Stimulated activated memory B cell treated with anti-CD40 and anti-IgM and Interleukin-4, amounts not matched to agents 10 μg/mL and 1 μg/mL and 100 μg/mL, for 72 hours (primary cell): ENCODE measurements at regions not wholly inside any gene's neighbourhood (a gene's known extent, or its start where the extent isn't known, plus 50 kb on each side); places are given as distances from the start of the nearest gene placed in this dataset.
"Not testable (repeated sequence)": the region's sequence is repeated elsewhere in the genome, so short reads cannot be mapped to it uniquely, and the experiment has no call there.

Source experiments
- ATAC-seq: fragments of 150-1000 bp; cut with Tn5 transposase; 2 replicates; pipeline ENCODE4 v1.10.0; 2021
- H3K27ac Mint-ChIP-seq: one replicate; pipeline ENCODE4 v1.8.0; 2022; ENCODE audit warnings: mild to moderate bottlenecking, mixed read lengths
- H3K27me3 Mint-ChIP-seq: one replicate; pipeline ENCODE4 v1.8.0; 2022; ENCODE audit warnings: mixed read lengths
- H3K36me3 Mint-ChIP-seq: one replicate; pipeline ENCODE4 v1.8.0; 2022; ENCODE audit warnings: mixed read lengths
- H3K4me1 Mint-ChIP-seq: one replicate; pipeline ENCODE4 v1.8.0; 2022; ENCODE audit warnings: mixed read lengths
- H3K4me3 Mint-ChIP-seq: one replicate; pipeline ENCODE4 v1.8.0; 2022; ENCODE audit warnings: mild to moderate bottlenecking, moderate library complexity, mixed read lengths
- H3K9me3 Mint-ChIP-seq: one replicate; pipeline ENCODE4 v1.8.0; 2022; ENCODE audit warnings: mixed read lengths

DNA sequence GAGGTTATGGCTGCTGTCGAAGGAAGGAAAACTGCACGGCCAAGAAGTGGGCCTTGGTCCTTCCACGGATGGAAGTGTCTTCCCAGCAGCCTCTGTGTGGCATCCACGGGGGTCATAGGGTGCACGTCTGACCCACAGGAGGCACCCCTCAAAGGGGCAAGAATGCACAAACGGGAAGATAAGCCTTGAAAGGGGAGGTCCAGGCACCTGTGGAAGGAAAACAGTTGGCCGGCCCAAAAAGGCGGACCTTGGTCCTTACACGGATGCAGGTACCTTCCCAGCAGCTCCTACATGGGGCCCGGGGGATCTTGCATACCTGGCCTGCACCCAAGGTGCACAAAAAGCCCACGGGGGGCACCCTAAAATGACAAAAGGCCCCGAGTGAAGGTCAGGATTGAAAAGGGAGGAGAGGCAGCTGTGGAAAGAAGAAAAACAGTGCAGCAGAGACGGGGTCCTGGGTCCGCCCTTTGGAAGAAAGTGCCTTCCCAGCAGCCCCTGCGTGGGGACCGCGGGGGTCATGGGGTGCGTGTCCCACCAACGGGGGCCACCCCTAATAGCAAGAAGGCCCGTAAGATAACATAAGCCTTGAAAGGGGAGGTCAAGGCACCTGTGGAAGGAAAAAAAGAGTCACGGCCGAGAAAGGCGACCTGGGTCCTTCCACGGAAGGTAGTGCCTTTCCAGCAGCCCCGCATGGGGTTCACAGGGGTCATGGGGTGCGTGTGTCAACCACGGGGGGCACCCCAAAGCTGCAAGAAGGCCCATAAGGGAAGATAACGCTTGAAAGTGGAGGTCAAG, 276.1 kb downstream of the ALG10 start:
- no peak for ATAC-seq
- H3K4me1 Mint-ChIP-seq: no peaks in the 10 kb centered on the region
- H3K27ac Mint-ChIP-seq: no peak overlapping the region
- peaks cover 24% of the 10 kb centered on the region for H3K9me3 Mint-ChIP-seq
- no peak overlapping the region for H3K4me3 Mint-ChIP-seq
- no peaks in the 10 kb centered on the region for H3K27me3 Mint-ChIP-seq
- H3K36me3 Mint-ChIP-seq: no peaks in the 10 kb centered on the region

DNA sequence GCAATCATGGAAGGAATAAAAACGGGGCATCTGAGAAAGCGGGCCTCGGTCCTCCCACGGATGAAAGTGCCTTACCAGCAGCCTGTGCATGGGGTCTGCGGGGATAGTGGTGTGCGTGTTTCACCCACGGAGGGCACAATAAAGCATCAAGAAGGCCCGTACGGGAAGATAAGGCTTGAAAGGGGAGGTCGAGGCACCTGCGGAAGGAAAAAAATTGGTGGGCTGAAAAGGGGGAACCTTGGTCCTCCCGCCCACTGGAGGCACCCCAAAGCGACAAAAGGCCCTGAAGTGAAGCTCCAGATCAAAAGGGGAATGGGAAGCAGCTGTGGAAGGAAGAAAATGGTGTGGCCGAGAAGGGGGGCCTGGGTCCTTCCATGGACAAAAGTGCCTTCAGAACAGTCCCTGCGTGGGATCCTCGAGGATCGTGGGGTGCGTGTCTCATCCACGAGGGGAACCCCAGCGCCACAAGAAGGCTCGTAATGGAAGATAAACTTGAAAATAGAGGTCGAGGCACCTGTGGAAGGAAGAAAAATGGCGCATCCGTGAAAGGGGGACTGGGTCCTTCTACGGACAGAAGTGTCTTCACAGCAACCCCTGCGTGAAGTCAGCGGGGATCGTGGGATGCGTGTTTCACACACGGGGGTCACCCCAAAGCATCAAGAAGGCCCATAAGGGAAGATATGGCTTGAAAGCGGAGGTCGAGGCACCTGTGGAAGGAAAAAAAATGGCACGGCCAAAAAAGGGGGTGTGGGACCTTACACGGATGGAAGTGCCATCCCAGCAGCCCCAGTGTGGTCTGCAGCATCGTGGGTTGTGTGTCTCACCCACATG, 276.9 kb downstream of the ALG10 start:
- Mint-ChIP-seq H3K27ac (no peak overlapping the region), H3K36me3 (no peaks in the 10 kb centered on the region), H3K4me3 (no peak overlapping the region), H3K9me3 (peaks cover 30% of the 10 kb centered on the region), H3K4me1 (no peaks in the 10 kb centered on the region), H3K27me3 (no peaks in the 10 kb centered on the region)
- no peak for ATAC-seq

DNA sequence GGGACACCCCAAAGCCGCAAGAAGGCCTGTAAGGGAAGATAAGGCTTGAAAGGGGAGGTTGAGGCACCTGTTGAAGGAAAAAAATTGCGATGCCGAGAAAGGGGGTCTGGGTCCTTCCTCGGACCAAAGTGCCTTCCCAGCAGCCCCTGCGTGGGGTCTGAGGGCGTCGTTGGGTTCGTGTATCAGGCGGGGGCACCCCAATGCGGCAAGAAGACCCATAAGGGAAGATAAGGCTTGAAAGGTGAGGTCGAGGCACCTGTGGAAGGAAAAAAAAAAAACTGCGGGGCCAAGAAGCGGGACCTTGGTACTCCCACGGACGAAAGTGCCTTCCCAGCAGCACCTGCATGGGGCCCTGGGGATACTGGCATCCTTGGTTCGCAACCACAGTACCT, 277.5 kb downstream of the ALG10 start:
- no peak for ATAC-seq
- H3K9me3 Mint-ChIP-seq: peaks cover 33% of the 10 kb centered on the region
- H3K4me1 Mint-ChIP-seq: no peaks in the 10 kb centered on the region
- H3K4me3 Mint-ChIP-seq: no peak overlapping the region
- H3K27ac Mint-ChIP-seq: no peak overlapping the region
- no peaks in the 10 kb centered on the region for H3K36me3 Mint-ChIP-seq
- H3K27me3 Mint-ChIP-seq: no peaks in the 10 kb centered on the region

DNA sequence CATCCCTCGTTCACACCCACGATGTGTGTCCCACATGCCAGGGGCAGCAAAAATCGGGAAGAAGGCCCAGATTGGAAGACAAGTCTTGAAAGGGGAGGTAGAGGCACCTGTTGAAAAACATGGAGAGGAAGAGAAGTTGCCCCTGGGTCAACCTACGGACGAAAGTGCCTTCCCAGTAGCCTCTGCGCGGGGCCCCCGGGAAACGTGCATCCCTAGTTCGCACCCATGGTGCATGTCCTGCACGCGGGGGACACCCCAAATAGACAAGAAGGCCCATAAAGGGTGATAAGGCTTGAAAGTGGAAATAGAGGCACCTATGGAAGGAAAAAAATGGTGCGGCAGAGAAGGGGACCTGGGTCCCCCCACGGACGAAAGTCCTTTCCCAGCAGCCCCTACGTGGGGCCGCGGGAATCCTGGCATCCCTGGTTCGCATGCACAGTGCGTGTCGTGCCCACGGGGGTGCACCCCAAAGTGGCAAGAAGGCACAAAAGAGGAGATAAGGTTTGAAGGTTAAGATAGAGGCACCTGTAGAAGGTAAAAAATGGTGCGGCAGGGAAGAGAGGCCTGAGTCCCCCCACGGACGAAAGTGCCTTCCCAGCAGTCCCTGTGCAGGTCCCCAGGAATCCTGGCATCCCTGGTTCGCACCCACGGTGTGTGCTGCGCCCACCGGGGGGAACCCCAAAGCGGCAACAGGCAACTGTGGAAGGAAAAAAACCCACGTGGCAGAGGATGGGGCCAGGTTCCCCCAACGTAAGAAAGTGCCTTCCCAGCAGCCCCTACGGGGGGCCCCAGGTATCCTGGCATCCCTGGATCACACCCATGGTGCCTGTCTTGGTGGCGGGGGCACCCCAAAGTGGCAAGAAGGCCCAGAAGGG, 278.3 kb downstream of the ALG10 start:
- Mint-ChIP-seq H3K9me3 (peaks cover 41% of the 10 kb centered on the region), H3K4me3 (no peak overlapping the region), H3K4me1 (no peaks in the 10 kb centered on the region), H3K27ac (no peak overlapping the region), H3K36me3 (no peaks in the 10 kb centered on the region), H3K27me3 (no peaks in the 10 kb centered on the region)
- ATAC-seq: no peak

DNA sequence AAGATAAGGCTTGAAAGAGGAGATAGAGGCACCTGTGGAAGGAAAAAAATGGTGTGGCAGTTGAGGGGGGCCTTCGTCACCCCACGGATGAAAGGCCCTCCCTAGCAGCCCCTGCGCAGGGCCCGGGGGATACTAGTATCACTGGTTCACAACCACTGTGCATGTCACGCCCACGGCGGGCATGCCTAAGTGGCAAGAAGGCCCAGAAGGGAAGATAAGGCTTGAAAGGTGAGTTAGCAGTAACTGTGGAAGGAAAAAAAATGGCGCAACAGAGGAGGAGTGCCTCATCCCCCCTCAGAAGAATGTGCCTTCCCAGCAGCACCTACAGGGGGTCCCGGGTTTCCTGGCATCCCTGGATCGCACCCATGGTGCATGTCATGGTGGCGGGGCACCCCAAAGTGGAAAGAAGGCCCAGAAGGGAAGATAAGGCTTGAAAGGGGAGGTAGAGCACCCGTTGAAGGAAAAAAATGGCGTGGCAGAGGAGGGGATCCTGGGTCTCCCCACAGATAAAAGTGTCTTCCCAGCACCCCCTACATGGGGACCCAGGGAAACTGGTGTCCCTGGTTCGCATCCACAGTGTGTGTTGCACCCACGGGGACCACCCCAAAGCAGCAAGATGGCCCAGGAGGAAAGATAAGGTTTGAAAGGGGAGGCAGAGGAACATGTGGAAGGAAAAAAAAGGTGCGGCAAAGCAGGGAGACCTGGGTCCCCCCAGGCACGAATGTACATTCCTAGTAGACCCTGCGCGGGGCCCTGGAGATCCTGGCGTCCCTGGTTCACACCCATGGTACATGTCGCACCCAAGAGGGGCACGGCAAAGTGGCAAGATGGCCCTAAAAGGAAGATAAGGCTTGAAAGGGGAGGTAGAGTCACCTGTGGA, 279.2 kb downstream of the ALG10 start:
- H3K4me3 Mint-ChIP-seq: no peak overlapping the region
- H3K27me3 Mint-ChIP-seq: no peaks in the 10 kb centered on the region
- peaks cover 44% of the 10 kb centered on the region for H3K9me3 Mint-ChIP-seq
- no peaks in the 10 kb centered on the region for H3K4me1 Mint-ChIP-seq
- no peaks in the 10 kb centered on the region for H3K36me3 Mint-ChIP-seq
- H3K27ac Mint-ChIP-seq: no peak overlapping the region
- no peak for ATAC-seq

DNA sequence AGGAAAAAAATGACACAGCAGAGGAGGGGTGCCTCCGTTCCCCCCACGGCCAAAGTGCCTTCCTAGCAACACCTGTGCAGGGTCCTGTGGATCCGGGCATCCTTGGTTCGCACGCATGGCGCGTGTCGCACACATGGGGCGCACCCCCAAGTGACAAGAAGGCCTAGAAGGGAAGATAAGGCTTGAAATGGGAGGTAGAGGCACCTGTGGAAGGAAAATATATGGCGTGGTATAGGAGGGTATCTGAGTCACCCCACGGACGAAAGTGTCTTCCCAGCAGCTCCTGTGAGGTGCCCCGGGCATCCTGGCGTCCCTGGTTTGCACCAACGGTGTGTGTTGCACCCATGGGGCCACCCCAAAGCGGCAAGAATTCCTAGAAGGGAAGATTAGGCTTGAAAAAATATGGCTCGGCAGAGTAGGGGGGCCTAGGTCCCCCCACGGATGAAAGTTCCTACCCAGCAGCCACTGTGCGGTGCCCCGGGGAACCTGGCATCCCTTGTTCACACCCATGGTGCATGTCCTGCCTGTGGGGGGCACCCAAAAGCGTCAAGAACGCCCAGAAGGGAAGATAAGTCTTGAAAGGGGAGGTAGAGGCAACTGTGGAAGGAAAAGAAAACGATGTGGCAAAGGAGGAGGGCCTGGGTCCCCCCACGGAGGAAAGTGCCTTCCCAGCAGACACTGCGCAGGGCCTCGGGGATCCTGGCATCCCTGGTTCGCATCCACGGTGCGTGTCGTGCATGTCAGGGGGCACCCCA, 280.0 kb downstream of the ALG10 start:
- Mint-ChIP-seq H3K27ac (no peak overlapping the region), H3K4me3 (no peak overlapping the region), H3K9me3 (peaks cover 44% of the 10 kb centered on the region), H3K4me1 (no peaks in the 10 kb centered on the region), H3K36me3 (no peaks in the 10 kb centered on the region), H3K27me3 (no peaks in the 10 kb centered on the region)
- ATAC-seq: no peak

DNA sequence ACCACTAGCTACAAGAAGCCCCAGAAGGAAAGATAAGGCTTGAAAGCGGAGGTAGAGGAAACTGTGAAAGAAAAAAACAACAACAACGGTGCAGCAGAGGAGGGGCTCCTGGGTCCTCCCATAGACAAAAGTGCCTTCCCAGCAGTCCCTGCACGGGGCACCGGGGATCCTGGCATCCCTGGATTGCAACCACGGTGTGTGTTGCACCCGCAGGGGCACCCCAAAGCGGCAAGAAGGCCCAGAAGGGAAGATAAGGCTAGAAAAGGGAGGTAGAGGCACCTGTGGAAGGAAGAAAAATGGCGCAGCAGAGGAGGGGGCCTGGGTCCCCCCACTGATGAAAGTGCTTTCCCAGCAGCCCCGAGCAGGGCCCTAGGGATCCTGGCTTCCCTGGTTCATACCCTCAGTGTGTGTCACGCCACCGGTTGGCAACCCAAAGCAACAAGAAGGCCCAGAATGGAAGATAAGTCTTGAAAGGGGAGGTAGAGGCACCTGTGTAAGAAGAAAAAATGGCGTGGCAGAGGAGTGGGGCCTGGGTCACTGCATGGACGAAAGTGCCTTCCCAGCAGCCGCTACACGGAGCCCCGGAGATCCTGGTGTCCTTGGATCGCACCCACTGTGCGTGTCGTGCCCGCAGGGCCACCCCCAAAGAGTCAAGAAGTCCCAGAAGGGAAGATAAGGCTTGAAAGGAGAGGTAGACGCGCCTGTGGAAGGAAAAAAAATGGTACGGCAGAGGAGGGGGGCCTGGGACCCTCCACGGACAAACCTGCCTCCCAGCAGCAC, 281.0 kb downstream of the ALG10 start:
- Mint-ChIP-seq H3K27ac (no peak overlapping the region), H3K9me3 (peaks cover 52% of the 10 kb centered on the region), H3K36me3 (no peaks in the 10 kb centered on the region)

DNA sequence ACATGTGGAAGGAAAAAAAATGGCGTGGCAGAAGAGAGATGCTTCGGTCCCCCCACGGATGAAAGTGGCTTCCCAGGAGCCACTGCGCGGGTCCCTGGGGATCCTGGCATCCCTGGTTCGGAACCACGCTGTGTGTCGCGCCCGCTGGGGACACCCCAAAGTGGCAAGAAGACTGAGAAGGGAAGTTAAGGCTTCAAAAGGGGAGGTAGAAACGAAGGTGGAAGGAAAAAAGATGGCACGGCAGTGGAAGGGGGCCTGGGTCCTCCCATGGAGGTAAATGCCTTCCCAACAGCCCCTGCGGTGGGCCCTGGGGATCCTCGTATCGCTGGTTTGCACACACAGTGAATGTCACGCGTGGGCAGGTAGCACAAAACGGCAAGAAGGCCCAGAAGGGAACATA, 281.7 kb downstream of the ALG10 start:
- no peak overlapping the region for H3K27ac Mint-ChIP-seq
- H3K4me3 Mint-ChIP-seq: no peak overlapping the region
- peaks cover 48% of the 10 kb centered on the region for H3K9me3 Mint-ChIP-seq
- ATAC-seq: no peak
- no peaks in the 10 kb centered on the region for H3K27me3 Mint-ChIP-seq
- no peaks in the 10 kb centered on the region for H3K36me3 Mint-ChIP-seq
- H3K4me1 Mint-ChIP-seq: no peaks in the 10 kb centered on the region

More for the DNA sequence above, 281.0 kb downstream of the ALG10 start:
- Mint-ChIP-seq H3K4me3 (no peak overlapping the region), H3K4me1 (no peaks in the 10 kb centered on the region), H3K27me3 (no peaks in the 10 kb centered on the region)
- ATAC-seq: no peak

DNA sequence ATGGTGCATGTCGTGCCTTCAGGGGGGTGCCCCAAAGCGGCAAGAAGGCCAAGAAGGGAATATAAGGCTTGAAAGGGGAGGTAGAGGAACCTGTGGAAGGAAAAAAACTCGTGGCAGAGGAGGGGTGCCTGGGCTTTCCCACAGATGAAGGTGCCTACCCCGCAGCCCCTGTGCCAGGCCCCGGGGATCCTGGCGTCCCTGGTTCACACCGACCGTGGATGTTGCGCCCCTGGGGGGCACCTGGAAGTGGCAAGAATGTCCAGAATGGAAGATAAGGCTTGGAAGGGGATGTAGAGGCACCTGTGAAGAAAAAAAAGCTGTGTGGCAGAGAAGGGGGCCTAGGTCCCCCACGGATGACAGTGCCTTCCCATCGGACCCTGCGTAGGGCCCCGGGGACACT, 282.2 kb downstream of the ALG10 start:
- H3K4me3 Mint-ChIP-seq: no peak overlapping the region
- H3K4me1 Mint-ChIP-seq: no peaks in the 10 kb centered on the region
- H3K36me3 Mint-ChIP-seq: no peaks in the 10 kb centered on the region
- H3K9me3 Mint-ChIP-seq: peaks cover 43% of the 10 kb centered on the region
- no peak overlapping the region for H3K27ac Mint-ChIP-seq
- no peaks in the 10 kb centered on the region for H3K27me3 Mint-ChIP-seq
- ATAC-seq: no peak

DNA sequence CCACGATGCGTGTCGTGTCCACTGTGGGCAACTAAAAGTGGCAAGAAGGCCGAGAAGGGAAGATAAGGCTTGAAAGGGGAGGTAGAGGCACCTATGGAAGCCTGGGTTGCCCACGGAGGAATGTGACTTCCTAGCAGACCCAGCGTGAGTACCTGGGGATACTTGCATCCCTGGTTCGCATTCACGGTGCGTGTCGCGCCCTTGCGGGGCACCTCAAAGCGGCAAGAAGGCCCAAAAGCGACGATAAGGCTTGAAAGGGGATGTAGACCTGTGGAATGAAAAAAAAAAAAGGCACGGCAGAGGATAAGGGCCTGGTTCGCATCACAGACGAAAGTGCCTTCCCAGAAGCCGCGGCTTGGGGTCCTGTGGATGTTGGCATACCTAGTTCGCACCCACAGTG, 282.9 kb downstream of the ALG10 start:
- H3K4me1 Mint-ChIP-seq: no peaks in the 10 kb centered on the region
- no peak for ATAC-seq
- H3K4me3 Mint-ChIP-seq: no peak overlapping the region
- no peaks in the 10 kb centered on the region for H3K27me3 Mint-ChIP-seq
- no peaks in the 10 kb centered on the region for H3K36me3 Mint-ChIP-seq
- H3K27ac Mint-ChIP-seq: no peak overlapping the region
- peaks cover 41% of the 10 kb centered on the region for H3K9me3 Mint-ChIP-seq

DNA sequence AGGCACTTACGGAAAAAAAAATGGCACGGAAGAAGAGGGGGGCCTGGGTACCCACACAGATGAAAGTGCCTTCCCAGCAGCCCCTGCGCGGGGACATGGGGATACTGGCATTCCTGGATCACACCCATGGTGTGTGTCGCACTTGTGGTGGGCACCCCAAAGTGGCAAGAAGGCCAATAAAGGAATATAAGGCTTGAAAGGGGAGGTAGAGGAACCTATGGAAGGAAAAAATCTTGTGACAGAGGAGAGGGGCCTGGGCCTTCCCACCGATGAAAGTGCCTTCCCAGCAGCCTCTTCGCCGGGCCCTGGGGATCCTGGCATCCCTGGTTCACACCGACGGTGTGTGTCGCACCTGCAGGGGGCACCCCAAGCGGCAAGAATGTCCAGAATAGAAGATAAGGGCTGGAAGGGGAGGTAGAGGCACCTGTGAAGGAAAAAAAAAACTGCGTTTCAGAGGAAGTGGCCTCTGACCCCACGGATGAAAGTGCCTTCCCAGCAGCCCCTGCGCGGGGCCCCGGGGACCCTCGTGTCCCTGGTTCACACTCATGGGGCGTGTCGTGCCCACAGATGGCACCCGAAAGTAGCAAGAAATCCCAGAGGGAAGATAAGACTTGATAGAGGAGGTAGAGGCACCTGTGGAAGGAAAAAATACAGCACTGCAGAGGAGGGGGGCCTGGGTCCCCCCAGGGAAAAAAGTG, 284.0 kb downstream of the ALG10 start:
- no peak for ATAC-seq
- Mint-ChIP-seq H3K9me3 (peaks cover 36% of the 10 kb centered on the region), H3K4me1 (no peaks in the 10 kb centered on the region), H3K4me3 (no peak overlapping the region), H3K36me3 (no peaks in the 10 kb centered on the region), H3K27me3 (no peaks in the 10 kb centered on the region), H3K27ac (no peak overlapping the region)

DNA sequence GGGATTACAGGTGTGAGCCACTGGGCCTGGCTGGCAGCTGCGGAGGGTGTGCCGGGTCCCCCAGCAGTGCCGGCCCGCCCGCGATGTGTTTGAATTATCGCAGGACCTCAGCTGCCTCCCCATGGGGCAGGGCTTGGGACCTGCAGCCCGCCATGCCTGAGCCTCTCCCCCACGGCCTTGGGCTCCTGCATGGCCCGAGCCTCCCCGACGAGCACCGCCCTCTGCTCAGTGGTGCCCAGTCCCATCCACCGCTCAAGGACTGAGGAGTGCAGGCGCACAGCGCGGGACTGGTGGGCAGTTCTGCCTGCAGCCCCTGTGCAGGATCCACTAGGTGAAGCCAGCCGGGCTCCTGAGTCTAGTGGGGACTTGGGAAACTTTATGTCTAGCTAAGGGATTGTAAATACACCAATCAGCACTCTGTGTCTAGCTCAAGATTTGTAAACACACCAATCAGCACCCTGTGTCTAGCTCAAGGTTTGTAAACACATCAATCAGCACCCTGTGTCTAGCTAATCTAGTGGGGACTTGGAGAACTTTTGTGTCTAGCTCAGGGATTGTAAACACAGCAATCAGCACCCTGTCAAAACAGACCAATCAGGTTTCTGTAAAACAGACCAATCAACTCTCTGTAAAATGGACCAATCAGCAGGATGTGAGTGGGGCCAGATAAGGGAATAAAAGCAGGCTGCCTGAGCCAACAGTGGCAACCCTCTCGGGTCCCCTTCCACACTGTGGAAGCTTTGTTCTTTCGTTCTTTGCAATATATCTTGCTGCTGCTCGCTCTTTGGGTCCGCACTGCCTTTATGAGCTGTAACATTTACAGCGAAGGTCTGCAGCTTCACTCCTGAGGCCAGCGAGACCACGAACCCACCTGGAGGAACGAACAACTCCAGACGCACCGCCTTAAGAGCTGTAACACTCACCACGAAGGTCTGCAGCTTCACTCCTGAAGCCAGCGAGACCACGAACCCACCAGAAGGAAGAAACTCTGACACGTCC, 287.8 kb downstream of the ALG10 start:
- peaks cover 34% of the 10 kb centered on the region for H3K9me3 Mint-ChIP-seq
- H3K4me3 Mint-ChIP-seq: not testable (repeated sequence)
- ATAC-seq: peak; percentile 28

More for the DNA sequence above, 287.8 kb downstream of the ALG10 start:
- not testable (repeated sequence) for H3K27ac Mint-ChIP-seq, H3K27me3 Mint-ChIP-seq, H3K4me1 Mint-ChIP-seq, H3K36me3 Mint-ChIP-seq
